ENCODE measurements at regions not wholly inside any gene's neighbourhood (a gene's known extent, or its start where the extent isn't known, plus 50 kb on each side); places are given as distances from the start of the nearest gene placed in this dataset.

DNA sequence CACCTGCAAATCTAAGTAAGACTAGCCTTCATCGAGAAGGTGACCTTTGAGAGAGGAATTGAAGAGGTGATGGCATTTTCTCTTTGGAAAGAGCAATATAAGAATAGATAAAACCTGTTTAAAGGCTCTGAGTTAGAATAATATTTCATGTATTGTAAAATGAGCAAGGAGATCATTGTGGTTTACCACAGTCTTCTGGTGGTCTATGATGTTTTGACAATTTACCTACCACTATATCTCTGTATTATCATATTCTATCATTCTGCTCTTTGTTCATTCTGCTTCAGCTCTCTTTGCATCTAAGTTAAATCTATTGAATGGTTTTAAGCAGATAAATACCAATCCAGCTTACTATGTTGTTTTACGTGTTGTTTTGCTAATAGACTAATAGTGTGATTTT lies 982.3 kb downstream of the SI start:
- TF ChIP-seq, protein P1, sequence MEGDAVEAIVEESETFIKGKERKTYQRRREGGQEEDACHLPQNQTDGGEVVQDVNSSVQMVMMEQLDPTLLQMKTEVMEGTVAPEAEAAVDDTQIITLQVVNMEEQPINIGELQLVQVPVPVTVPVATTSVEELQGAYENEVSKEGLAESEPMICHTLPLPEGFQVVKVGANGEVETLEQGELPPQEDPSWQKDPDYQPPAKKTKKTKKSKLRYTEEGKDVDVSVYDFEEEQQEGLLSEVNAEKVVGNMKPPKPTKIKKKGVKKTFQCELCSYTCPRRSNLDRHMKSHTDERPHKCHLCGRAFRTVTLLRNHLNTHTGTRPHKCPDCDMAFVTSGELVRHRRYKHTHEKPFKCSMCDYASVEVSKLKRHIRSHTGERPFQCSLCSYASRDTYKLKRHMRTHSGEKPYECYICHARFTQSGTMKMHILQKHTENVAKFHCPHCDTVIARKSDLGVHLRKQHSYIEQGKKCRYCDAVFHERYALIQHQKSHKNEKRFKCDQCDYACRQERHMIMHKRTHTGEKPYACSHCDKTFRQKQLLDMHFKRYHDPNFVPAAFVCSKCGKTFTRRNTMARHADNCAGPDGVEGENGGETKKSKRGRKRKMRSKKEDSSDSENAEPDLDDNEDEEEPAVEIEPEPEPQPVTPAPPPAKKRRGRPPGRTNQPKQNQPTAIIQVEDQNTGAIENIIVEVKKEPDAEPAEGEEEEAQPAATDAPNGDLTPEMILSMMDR (conservative IDR thresholded peaks at IDR 0.05; ENCODE audit: low read depth, low read length), result no peak
- no peak for TF ChIP-seq EZH2 (IDR thresholded peaks at IDR 0.05; ENCODE audit: borderline replicate concordance, low read depth, low read length, poor library complexity, severe bottlenecking)

All from A673 (cell line).